Mesenchymal stem cell (in vitro differentiated cells and primary cell): ENCODE measurements at regions not wholly inside any gene's neighbourhood (a gene's known extent, or its start where the extent isn't known, plus 50 kb on each side); places are given as distances from the start of the nearest gene placed in this dataset.

Experiments
- DNase-seq: peaks from one replicate; pipeline ENCODE4 v3.0.0-alpha.2; 2013
- H2AFZ ChIP-seq: one replicate; pipeline ENCODE4 v1.6.1; 2013; ENCODE audit warnings: low read depth, mild to moderate bottlenecking, control low read depth, inconsistent platforms, low read length, moderate library complexity
- H2AK5ac ChIP-seq: 2 replicates; pipeline ENCODE4 v1.6.1; 2013; ENCODE audit warnings: low read length, moderate library complexity, mild to moderate bottlenecking, inconsistent platforms; ENCODE audit not compliant: severe bottlenecking
- H2BK120ac ChIP-seq: one replicate; pipeline ENCODE4 v1.6.1; 2013; ENCODE audit warnings: low read depth, mild to moderate bottlenecking, inconsistent platforms, low read length, moderate library complexity
- H2BK12ac ChIP-seq, 2 experiments: one replicate each; pipeline ENCODE4 v1.6.1; 2013; ENCODE audit warnings: inconsistent platforms in 2 of 2, low read length in 2 of 2, mild to moderate bottlenecking in 2 of 2, moderate library complexity in 2 of 2, control low read depth in 1 of 2
- H2BK15ac ChIP-seq: one replicate; pipeline ENCODE4 v1.6.1; 2013; ENCODE audit warnings: mild to moderate bottlenecking, low read depth, inconsistent platforms; ENCODE audit not compliant: poor library complexity, severe bottlenecking
- H2BK5ac ChIP-seq: 2 replicates; pipeline ENCODE4 v1.6.1; 2013; ENCODE audit warnings: low read depth, mild to moderate bottlenecking, low read length, control low read depth, inconsistent platforms; ENCODE audit not compliant: poor library complexity, severe bottlenecking
- H3K14ac ChIP-seq, 2 experiments: one replicate each; pipeline ENCODE4 v1.6.1; 2013; ENCODE audit warnings: inconsistent platforms in 2 of 2, low read length in 2 of 2, control low read depth in 1 of 2, mild to moderate bottlenecking in 1 of 2, moderate library complexity in 1 of 2
- H3K18ac ChIP-seq, 2 experiments: one replicate each; pipeline ENCODE4 v1.6.1; 2013; ENCODE audit warnings: inconsistent platforms in 2 of 2, low read length in 2 of 2, control low read depth in 1 of 2, low read depth in 1 of 2, mild to moderate bottlenecking in 1 of 2
- H3K23ac ChIP-seq, 2 experiments: one replicate each; pipeline ENCODE4 v1.6.1; 2013; ENCODE audit warnings: inconsistent platforms in 2 of 2, low read length in 2 of 2, mild to moderate bottlenecking in 2 of 2, moderate library complexity in 2 of 2, control low read depth in 1 of 2
- H3K27ac ChIP-seq: 2 replicates; pipeline ENCODE4 v1.5.1; 2013; ENCODE audit warnings: mild to moderate bottlenecking, moderate library complexity, low read length, control low read depth, inconsistent platforms; ENCODE audit not compliant: poor library complexity, severe bottlenecking
- H3K27me3 ChIP-seq, 2 experiments: 2 replicates each; pipeline versions ENCODE4 v1.6.1 to v1.7.0; 2013; ENCODE audit warnings: low read length in 2 of 2, mild to moderate bottlenecking in 2 of 2, moderate library complexity in 2 of 2, control low read depth in 1 of 2, inconsistent platforms in 1 of 2; ENCODE audit not compliant: control insufficient read depth in 1 of 2, insufficient read depth in 1 of 2
- H3K36me3 ChIP-seq, 2 experiments: 2 replicates each; pipeline versions ENCODE4 v1.6.1 to v1.7.0; 2013; ENCODE audit warnings: low read length in 2 of 2, control low read depth in 1 of 2, inconsistent platforms in 1 of 2, low read depth in 1 of 2, mild to moderate bottlenecking in 1 of 2; ENCODE audit not compliant: insufficient read depth in 2 of 2, control insufficient read depth in 1 of 2
- H3K4ac ChIP-seq, 2 experiments: one replicate each; pipeline ENCODE4 v1.6.1; 2013; ENCODE audit warnings: inconsistent platforms in 2 of 2, low read length in 2 of 2, mild to moderate bottlenecking in 2 of 2, moderate library complexity in 2 of 2, control low read depth in 1 of 2, low read depth in 1 of 2
- H3K4me1 ChIP-seq: 2 replicates; pipeline ENCODE4 v1.6.1; 2013; ENCODE audit warnings: low read depth, low read length, control low read depth; ENCODE audit not compliant: control insufficient read depth, insufficient read depth
- H3K4me2 ChIP-seq: 2 replicates; pipeline ENCODE4 v1.6.1; 2013; ENCODE audit warnings: low read length, mild to moderate bottlenecking, inconsistent platforms; ENCODE audit not compliant: poor library complexity, severe bottlenecking
- H3K4me3 ChIP-seq, 2 experiments: 2 replicates each; pipeline versions ENCODE4 v1.5.1 to v1.7.0; 2013; ENCODE audit warnings: low read length in 2 of 2, mild to moderate bottlenecking in 2 of 2, control low read depth in 1 of 2, low read depth in 1 of 2; ENCODE audit not compliant: insufficient read depth in 1 of 2
- H3K79me1 ChIP-seq: replicated peaks from 2 replicates; pipeline ENCODE4 v1.6.1; 2013; ENCODE audit warnings: mild to moderate bottlenecking, control low read depth, low read length, inconsistent platforms; ENCODE audit not compliant: poor library complexity, severe bottlenecking
- H3K9ac ChIP-seq: 2 replicates; pipeline ENCODE4 v1.7.0; 2013; ENCODE audit warnings: mild to moderate bottlenecking, low read length, moderate library complexity
- H3K9me3 ChIP-seq: 2 replicates; pipeline ENCODE4 v1.7.0; 2013; ENCODE audit warnings: mild to moderate bottlenecking, low read length; ENCODE audit not compliant: control insufficient read depth
- H4K8ac ChIP-seq: one replicate; pipeline ENCODE4 v1.6.1; 2013; ENCODE audit warnings: inconsistent platforms, mild to moderate bottlenecking, low read length, moderate library complexity
- H4K91ac ChIP-seq: one replicate; pipeline ENCODE4 v1.6.1; 2013; ENCODE audit warnings: mild to moderate bottlenecking, low read length, inconsistent platforms
- WGBS: methylation state at CpG from one replicate; pipeline ENCODE4 v1.1.7; 2013; ENCODE audit warnings: mixed read lengths; 5-methylcytosine and 5-hydroxymethylcytosine counted together

DNA sequence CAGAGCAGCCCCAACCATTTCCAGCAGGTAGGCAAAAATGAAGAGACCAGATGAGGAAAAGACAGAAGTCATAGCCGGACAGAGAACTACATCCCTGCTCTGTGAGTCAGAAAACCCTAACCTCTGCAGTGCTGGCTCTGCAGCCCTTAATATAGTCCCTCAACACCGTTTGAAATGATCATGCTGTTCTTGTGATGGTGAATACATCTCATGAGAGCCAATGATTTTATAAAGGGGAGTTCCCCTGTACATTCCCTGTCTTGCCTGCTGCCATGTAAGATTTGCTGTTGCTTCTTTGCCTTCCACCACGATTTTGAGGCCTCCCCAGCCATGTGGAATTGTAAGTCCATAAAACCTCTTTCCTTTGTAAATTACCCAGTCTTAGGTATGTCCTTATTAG, 216.8 kb upstream of the RFX3 start:
- peaks cover 1% of the 10 kb centered on the region for H3K4me1 ChIP-seq
- no peak overlapping the region for H2BK15ac ChIP-seq
- no peak overlapping the region for H2AFZ ChIP-seq
- H3K4ac ChIP-seq: peak overlapping the region in 1 of 2 experiments; percentile 41
- H3K4me3 ChIP-seq: no peak overlapping the region
- H2BK12ac ChIP-seq: no peak overlapping the region
- H2AK5ac ChIP-seq: no peak overlapping the region
- no peak overlapping the region for H3K4me2 ChIP-seq
- H3K9ac ChIP-seq: no peak overlapping the region
- no peak overlapping the region for H4K8ac ChIP-seq
- H3K18ac ChIP-seq: no peak overlapping the region
- no peak overlapping the region for H2BK5ac ChIP-seq
- no peak overlapping the region for H3K14ac ChIP-seq
- no peaks in the 10 kb centered on the region for H3K36me3 ChIP-seq
- DNase-seq: no peak
- no peaks in the 10 kb centered on the region for H3K79me1 ChIP-seq
- no peak overlapping the region for H3K27ac ChIP-seq
- no peak overlapping the region for H2BK120ac ChIP-seq
- no peaks in the 10 kb centered on the region for H3K27me3 ChIP-seq
- WGBS: 76% methylated on average over 2 of the region's 3 CpGs
- H3K9me3 ChIP-seq: no peaks in the 10 kb centered on the region
- H3K23ac ChIP-seq: no peak overlapping the region
- H4K91ac ChIP-seq: no peak overlapping the region

DNA sequence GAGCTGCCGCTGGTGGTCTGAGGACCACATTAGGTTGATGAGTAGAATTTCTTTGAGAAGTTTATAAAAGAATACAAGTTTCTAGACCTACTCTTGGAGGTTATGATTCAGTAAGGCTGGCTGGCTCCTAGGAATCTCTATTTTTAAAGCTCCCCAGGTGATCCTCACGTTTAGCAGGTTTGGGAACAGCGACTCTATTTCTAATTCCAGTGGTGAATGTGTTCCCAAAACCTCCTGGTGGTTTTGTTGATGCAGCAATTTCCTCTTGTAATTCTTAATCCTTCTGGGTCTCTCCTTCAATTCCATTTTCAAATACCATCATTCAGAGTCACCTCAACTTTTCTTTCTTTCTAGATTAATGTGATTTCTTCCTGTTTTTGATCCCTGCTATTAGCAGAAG, 215.9 kb upstream of the RFX3 start:
- peaks cover 1% of the 10 kb centered on the region for H3K4me1 ChIP-seq
- H2BK5ac ChIP-seq: no peak overlapping the region
- no peaks in the 10 kb centered on the region for H3K27me3 ChIP-seq
- H3K4ac ChIP-seq: no peak overlapping the region
- no peaks in the 10 kb centered on the region for H3K9me3 ChIP-seq
- H2BK120ac ChIP-seq: no peak overlapping the region
- no peaks in the 10 kb centered on the region for H3K79me1 ChIP-seq
- no peak overlapping the region for H3K27ac ChIP-seq
- no peaks in the 10 kb centered on the region for H3K36me3 ChIP-seq
- H4K91ac ChIP-seq: no peak overlapping the region
- H3K23ac ChIP-seq: no peak overlapping the region
- H2BK15ac ChIP-seq: no peak overlapping the region
- 70% methylated on average over 3 of the region's 3 CpGs for WGBS
- no peak overlapping the region for H2AFZ ChIP-seq
- no peak overlapping the region for H3K4me3 ChIP-seq
- peak overlapping the region; percentile 62 for H2AK5ac ChIP-seq
- H3K4me2 ChIP-seq: no peak overlapping the region
- H2BK12ac ChIP-seq: no peak overlapping the region
- DNase-seq: no peak
- no peak overlapping the region for H3K18ac ChIP-seq
- H3K14ac ChIP-seq: no peak overlapping the region
- no peak overlapping the region for H3K9ac ChIP-seq
- no peak overlapping the region for H4K8ac ChIP-seq

DNA sequence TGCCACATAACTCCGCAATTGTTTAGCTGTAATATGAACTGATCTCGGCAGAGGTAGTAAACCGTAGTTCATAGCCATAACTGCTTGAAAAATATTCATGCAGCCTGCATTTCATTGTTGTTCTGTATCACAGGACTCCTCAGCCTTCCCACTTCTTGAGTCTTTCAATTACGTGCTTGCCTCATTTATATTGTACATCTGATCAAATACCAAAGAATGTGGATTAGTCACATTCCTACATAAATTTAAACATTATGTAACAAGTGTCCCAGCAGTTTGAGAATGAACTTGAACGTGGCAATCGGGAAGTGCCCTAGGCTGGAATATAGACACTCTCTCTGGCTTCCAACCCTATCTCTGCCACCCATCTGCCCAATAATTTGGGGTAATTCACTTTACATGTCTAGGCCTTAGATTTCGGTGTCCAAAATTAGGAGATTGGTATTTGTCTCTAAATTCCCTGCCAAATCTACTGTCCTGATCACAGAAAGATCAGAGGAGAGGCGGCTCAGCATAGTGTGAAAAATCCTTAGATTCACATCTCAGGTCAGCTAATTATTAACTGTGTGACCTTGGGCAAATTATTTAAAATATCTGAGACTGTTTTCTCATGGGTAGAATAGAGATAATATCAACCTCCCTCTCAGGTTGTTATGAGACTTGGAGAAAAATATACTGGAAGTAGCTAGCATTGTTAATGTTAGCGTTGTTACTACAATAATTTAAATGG, 215.1 kb upstream of the RFX3 start:
- Histone ChIP-seq H3K18ac (no peak overlapping the region), H2BK12ac (no peak overlapping the region), H3K4me3 (no peak overlapping the region), H3K9ac (no peak overlapping the region), H3K9me3 (no peaks in the 10 kb centered on the region), H2AFZ (no peak overlapping the region), H3K27me3 (no peaks in the 10 kb centered on the region), H2BK15ac (no peak overlapping the region), H2AK5ac (no peak overlapping the region), H4K8ac (no peak overlapping the region), H3K79me1 (no peaks in the 10 kb centered on the region), H3K4ac (no peak overlapping the region), H2BK120ac (no peak overlapping the region), H3K4me1 (peaks cover 1% of the 10 kb centered on the region), H2BK5ac (no peak overlapping the region), H3K27ac (no peak overlapping the region), H4K91ac (no peak overlapping the region), H3K23ac (no peak overlapping the region), H3K4me2 (no peak overlapping the region), H3K14ac (no peak overlapping the region), H3K36me3 (no peaks in the 10 kb centered on the region)
- WGBS: 95% methylated on average over 8 of the region's 9 CpGs
- DNase-seq: no peak

DNA sequence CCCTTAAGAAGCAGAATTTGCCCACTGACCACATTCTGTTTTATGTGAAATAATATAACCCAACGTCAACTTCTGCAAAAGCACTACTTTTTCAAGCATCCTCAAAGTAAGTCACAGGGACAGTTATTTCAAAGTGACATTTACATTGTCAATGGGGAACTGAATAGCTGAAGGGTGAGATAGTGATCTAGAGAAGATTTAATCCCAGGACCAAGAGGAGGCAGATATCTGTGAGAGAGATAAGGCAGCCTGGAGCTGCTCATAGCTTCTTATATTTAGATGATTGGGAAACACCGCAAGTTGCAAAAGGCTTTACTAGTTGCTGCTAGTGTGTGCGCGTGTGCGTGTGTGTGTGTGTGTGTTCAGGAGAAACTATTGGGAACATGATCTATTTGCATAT, 210.4 kb upstream of the RFX3 start:
- Histone ChIP-seq H3K36me3 (no peaks in the 10 kb centered on the region), H3K23ac (no peak overlapping the region), H3K14ac (no peak overlapping the region), H2BK12ac (no peak overlapping the region), H3K4me3 (no peak overlapping the region), H4K8ac (no peak overlapping the region), H3K18ac (no peak overlapping the region), H3K9me3 (no peaks in the 10 kb centered on the region), H2BK120ac (no peak overlapping the region), H3K79me1 (no peaks in the 10 kb centered on the region), H3K4me2 (no peak overlapping the region), H2AFZ (no peak overlapping the region), H3K9ac (no peak overlapping the region), H3K4ac (no peak overlapping the region), H2BK5ac (no peak overlapping the region), H2AK5ac (peak overlapping the region; percentile 15), H3K27me3 (no peaks in the 10 kb centered on the region), H3K4me1 (peaks cover 4% of the 10 kb centered on the region), H2BK15ac (no peak overlapping the region), H3K27ac (no peak overlapping the region), H4K91ac (no peak overlapping the region)
- peak; percentile 78 for DNase-seq
- 62% methylated on average over 5 of the region's 5 CpGs for WGBS
